HCT116 (cell line): ENCODE measurements at regions not wholly inside any gene's neighbourhood (a gene's known extent, or its start where the extent isn't known, plus 50 kb on each side); places are given as distances from the start of the nearest gene placed in this dataset.

ENCODE experiments used
- ATAC-seq: fragments of 200-7000 bp; cut with Tn5 transposase; 2 replicates; pipeline ENCODE4 v1.9.1; 2020; ENCODE audit warnings: mild to moderate bottlenecking, moderate library complexity
- BruUV-seq: library from RNA; stranded (reverse); fragments of 400-500 nt; replicated peaks from 2 replicates; lab custom pipeline; 2021; lab: Mats Ljungman, UMichigan
- CTCF ChIA-PET: fragments of 300-600 bp; sonication (Branson Sonifier 250); formaldehyde crosslinking; loops from one replicate; lab custom pipeline; 2021; ENCODE audit warnings: antibody characterized with exemption; lab: Charles Lee
- POLR2A ChIA-PET: fragments of 300-600, 350-600 bp; sonication (Branson Sonifier 250); formaldehyde crosslinking; loops from one replicate; lab custom pipeline; 2021; ENCODE audit warnings: antibody characterized with exemption; lab: Charles Lee
- RAD21 ChIA-PET, 2 experiments: fragments of 300-600 bp; sonication (Branson Sonifier 250); formaldehyde crosslinking; loops; one replicate each; lab custom pipeline; 2023; ENCODE audit warnings: low total read pairs in 2 of 2; ENCODE audit not compliant: uncharacterized antibody in 2 of 2, unreplicated experiment in 2 of 2, low non-redundant PET in 1 of 2; lab: Charles Lee
- DNase-seq: peaks from one replicate; pipeline ENCODE4 v3.0.0-alpha.2; 2010; ENCODE audit warnings: low read depth, low spot score
- H2AFZ ChIP-seq: fragments of 200-600 bp; shearing (Covaris generic), sonication (generic); 2 replicates; pipeline ENCODE4 v1.6.1; 2017; ENCODE audit warnings: low read depth, mixed run types, mixed read lengths, antibody characterized with exemption, low read length; ENCODE audit not compliant: poor library complexity, severe bottlenecking
- H3K27ac ChIP-seq: 2 replicates; pipeline ENCODE4 v1.5.1; 2012; ENCODE audit warnings: low read depth, low read length
- H3K27me3 ChIP-seq: fragments of 200-600 bp; sonication (generic); 2 replicates; pipeline ENCODE4 v1.6.1; 2016; ENCODE audit warnings: mixed run types, low read length, mixed read lengths; ENCODE audit not compliant: insufficient read depth
- H3K36me3 ChIP-seq, 2 experiments: fragments of 200-500 bp in 1 of 2; fragments of 200-600 bp in 1 of 2; sonication (Bioruptor generic) in 1 of 2; sonication (generic) in 1 of 2; 2 replicates each; pipeline versions ENCODE4 v1.5.1 to v1.6.1; 2014 to 2016; ENCODE audit warnings: low read length in 2 of 2, inconsistent platforms in 1 of 2, mixed read lengths in 1 of 2, mixed run types in 1 of 2; ENCODE audit not compliant: insufficient read depth in 2 of 2, control insufficient read depth in 1 of 2
- H3K4me1 ChIP-seq, 2 experiments: fragments of 200-600 bp in 1 of 2; sonication (generic) in 1 of 2; 2 replicates each; pipeline versions ENCODE4 v1.5.1 to v1.6.1; 2012 to 2017; ENCODE audit warnings: low read length in 2 of 2, inconsistent platforms in 1 of 2, mild to moderate bottlenecking in 1 of 2, mixed read lengths in 1 of 2, mixed run types in 1 of 2, moderate library complexity in 1 of 2; ENCODE audit not compliant: insufficient read depth in 2 of 2, control insufficient read depth in 1 of 2
- H3K4me2 ChIP-seq: fragments of 200-600 bp; sonication (generic); 2 replicates; pipeline ENCODE4 v1.6.1; 2017; ENCODE audit warnings: mixed run types, low read length, mixed read lengths
- H3K4me3 ChIP-seq, 2 experiments: fragments of 200-600 bp in 1 of 2; sonication (generic) in 1 of 2; replicated peaks in 1 of 2; 2 replicates each; pipeline ENCODE4 v1.5.1; 2011 to 2016; ENCODE audit warnings: low read length in 2 of 2, control low read depth in 1 of 2, low read depth in 1 of 2, mild to moderate bottlenecking in 1 of 2, mixed read lengths in 1 of 2, mixed run types in 1 of 2
- H3K79me2 ChIP-seq: fragments of 200-600 bp; sonication (generic); 2 replicates; pipeline ENCODE4 v1.6.1; 2017; ENCODE audit warnings: mild to moderate bottlenecking, mixed run types, low read length, moderate library complexity, mixed read lengths; ENCODE audit not compliant: insufficient read depth
- H3K9ac ChIP-seq: fragments of 200-600 bp; sonication (generic); 2 replicates; pipeline ENCODE4 v1.6.1; 2016; ENCODE audit warnings: low read length, mixed read lengths
- H3K9me2 ChIP-seq: fragments of 200-600 bp; sonication (generic), shearing (Covaris generic); 2 replicates; pipeline ENCODE4 v1.6.1; 2017; ENCODE audit warnings: mixed run types, mild to moderate bottlenecking, moderate library complexity; ENCODE audit not compliant: insufficient read depth
- H3K9me3 ChIP-seq, 2 experiments: fragments of 200-500 bp in 1 of 2; fragments of 200-600 bp in 1 of 2; sonication (Bioruptor generic) in 1 of 2; sonication (generic) in 1 of 2; 2 replicates each; pipeline ENCODE4 v1.6.1; 2014 to 2017; ENCODE audit warnings: low read length in 2 of 2, mixed read lengths in 2 of 2, inconsistent platforms in 1 of 2, low read depth in 1 of 2, mild to moderate bottlenecking in 1 of 2, mixed run types in 1 of 2, moderate library complexity in 1 of 2; ENCODE audit not compliant: control insufficient read depth in 1 of 2, insufficient read depth in 1 of 2
- H4K20me1 ChIP-seq: fragments of 200-600 bp; sonication (generic), shearing (Covaris generic); 2 replicates; pipeline ENCODE4 v1.6.1; 2017; ENCODE audit warnings: mixed run types, mild to moderate bottlenecking, moderate library complexity; ENCODE audit not compliant: insufficient read depth
- ATF3 ChIP-seq: IDR thresholded peaks from 2 replicates; pipeline ENCODE4 v1.6.1; 2012
- ELF1 ChIP-seq: IDR thresholded peaks from 2 replicates; pipeline ENCODE4 v1.6.1; 2012; ENCODE audit warnings: low read depth, borderline replicate concordance
- EZH2 ChIP-seq: fragments of 200-600 bp; sonication (generic); IDR thresholded peaks from 2 replicates; pipeline ENCODE4 v1.6.1; 2017; ENCODE audit warnings: antibody characterized with exemption, mixed run types
- JUND ChIP-seq: IDR thresholded peaks from 2 replicates; pipeline ENCODE4 v1.6.1; 2012
- POLR2A ChIP-seq: IDR thresholded peaks from 2 replicates; pipeline ENCODE4 v1.7.0; 2011; ENCODE audit warnings: borderline replicate concordance; ENCODE audit not compliant: insufficient read depth, insufficient read length; ENCODE audit errors: extremely low read depth
- REST ChIP-seq: IDR thresholded peaks from 2 replicates; pipeline ENCODE4 v1.6.1; 2012; ENCODE audit warnings: low read depth
- TCF7L2 ChIP-seq: IDR thresholded peaks from 2 replicates; pipeline ENCODE4 v1.7.0; 2011; ENCODE audit warnings: borderline replicate concordance, inconsistent platforms; ENCODE audit not compliant: insufficient read depth, insufficient read length; ENCODE audit errors: extremely low read depth
- YY1 ChIP-seq: IDR thresholded peaks from 2 replicates; pipeline ENCODE4 v1.6.1; 2011; ENCODE audit warnings: low read length, low read depth, moderate library complexity, mild to moderate bottlenecking; ENCODE audit not compliant: insufficient replicate concordance; ENCODE audit errors: extremely low read depth
- ZNF274 ChIP-seq: fragments of 200-500 bp; sonication (Bioruptor generic); IDR thresholded peaks from 2 replicates; pipeline ENCODE4 v1.6.1; 2014; ENCODE audit warnings: mild to moderate bottlenecking, low read depth, low read length, inconsistent platforms
- intact Hi-C: fragments of 100-400 bp; cut with micrococcal nuclease; formaldehyde crosslinking; loops from 2 replicates; pipeline ENCODE4 v1.10.0; 2022

GRCh38 chr7:149599636-149600206 lies 102.1 kb upstream of the ZNF746 start:
- no peak overlapping the region for H3K27ac ChIP-seq
- ChIA-PET CTCF (interaction anchor here (0.6 to 1.1 kb wide), 3 partner anchors 101 to 451 kb away, joined by 3 to 8 read pairs (median 4); no protein-coding TSS in a partner anchor), POLR2A (no interaction called here), RAD21 (no interaction called here)
- no peaks in the 10 kb centered on the region for H4K20me1 ChIP-seq
- no peak overlapping the region for H2AFZ ChIP-seq
- DNase-seq (no peak), ATAC-seq (no peak)
- H3K4me1 ChIP-seq: no peaks in the 10 kb centered on the region
- H3K36me3 ChIP-seq: peaks cover 3% of the 10 kb centered on the region in 2 experiments; a peak in 2 of 4 replicates
- H3K4me2 ChIP-seq: no peak overlapping the region
- TF ChIP-seq EZH2: no peak
- no peak for TF ChIP-seq ATF3
- no peak for TF ChIP-seq REST
- no peak for TF ChIP-seq TCF7L2
- TF ChIP-seq JUND: no peak
- TF ChIP-seq POLR2A: no peak
- no peak for TF ChIP-seq ELF1
- TF ChIP-seq ZNF274: no peak
- TF ChIP-seq YY1: no peak
- H3K27me3 ChIP-seq: no peaks in the 10 kb centered on the region
- no peaks in the 10 kb centered on the region for H3K9me3 ChIP-seq
- peaks cover 2% of the 10 kb centered on the region; the same call in 1 of the 2 replicates for H3K79me2 ChIP-seq
- H3K4me3 ChIP-seq: no peak overlapping the region
- no TSS peak for BruUV-seq
- no peaks in the 10 kb centered on the region for H3K9me2 ChIP-seq
- H3K9ac ChIP-seq: no peak overlapping the region
- intact Hi-C loops: loop anchor here (1.0 kb wide), 2 partner anchors 110 to 289 kb away; no protein-coding TSS in a partner anchor
